ENCODE measurements at regions not wholly inside any gene's neighbourhood (a gene's known extent, or its start where the extent isn't known, plus 50 kb on each side); places are given as distances from the start of the nearest gene placed in this dataset.

DNA sequence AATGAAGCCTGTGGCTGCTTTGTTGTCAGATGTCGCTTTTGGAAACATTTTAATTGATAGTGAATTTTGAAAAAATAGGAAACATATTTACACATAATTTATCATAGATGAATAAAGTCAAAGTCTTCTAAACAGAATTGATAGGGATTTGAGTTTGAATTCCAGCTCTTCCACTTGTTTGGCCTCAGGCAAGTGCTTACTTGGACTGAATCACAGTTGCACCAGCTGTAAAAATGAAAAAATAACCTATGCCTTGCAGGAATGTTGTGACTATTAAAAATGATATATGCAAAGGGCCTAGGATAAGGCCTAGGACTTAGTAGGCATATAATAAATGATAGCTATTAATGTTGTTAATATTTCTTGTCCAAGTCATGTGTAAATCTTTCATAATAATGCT lies 618.5 kb upstream of the MMS22L start:
- Histone ChIP-seq H3K27me3 (ENCODE audit: insufficient read depth, low read length, poor library complexity, severe bottlenecking) (no peaks in the 10 kb centered on the region), H3K4me1 (ENCODE audit: insufficient read depth, low read length, poor library complexity, severe bottlenecking) (no peaks in the 10 kb centered on the region), H2AFZ (ENCODE audit: low read length) (no peak overlapping the region), H4K20me1 (ENCODE audit: insufficient read depth, low read length, poor library complexity, severe bottlenecking) (no peaks in the 10 kb centered on the region), H3K4me3 (ENCODE audit: low read length, poor library complexity, severe bottlenecking) (no peak overlapping the region), H3K4me2 (ENCODE audit: low read depth, low read length, poor library complexity, severe bottlenecking) (no peak overlapping the region), H3K79me2 (ENCODE audit: insufficient read depth, low read length) (no peaks in the 10 kb centered on the region), H3K9ac (ENCODE audit: low read depth, low read length, poor library complexity, severe bottlenecking) (no peak overlapping the region), H3K9me3 (ENCODE audit: insufficient read depth, low read depth, low read length) (no peaks in the 10 kb centered on the region), H3K36me3 (ENCODE audit: insufficient read depth, low read length) (no peaks in the 10 kb centered on the region), H3F3A (ENCODE audit: low read depth) (no peaks in the 10 kb centered on the region), H3K9me2 (replicated peaks; ENCODE audit: low read depth, low read length) (no peaks in the 10 kb centered on the region)
- no peak for TF ChIP-seq CTCF (conservative IDR thresholded peaks at IDR 0.05; ENCODE audit: low read length)

DNA sequence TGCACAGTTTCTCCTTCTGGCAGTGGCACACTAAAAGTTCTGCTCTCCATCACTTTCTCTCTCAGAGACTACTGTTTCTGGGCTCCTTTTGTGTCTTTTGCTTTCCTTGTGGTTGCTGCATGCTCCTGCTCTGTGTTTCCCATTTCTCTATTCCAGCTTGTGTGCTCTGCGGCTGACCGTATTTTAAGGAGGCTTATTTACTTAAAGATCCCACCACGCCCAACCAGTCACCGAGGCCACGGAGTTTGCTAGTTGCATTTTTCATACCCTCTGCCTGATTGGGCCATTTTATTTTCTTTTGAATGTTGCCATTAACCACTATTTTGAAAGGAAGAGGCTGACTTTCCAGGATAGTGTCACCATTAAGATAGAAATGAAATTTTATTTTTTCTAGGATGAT lies 626.4 kb upstream of the MMS22L start:
- Histone ChIP-seq H3K9ac (ENCODE audit: low read depth, low read length, poor library complexity, severe bottlenecking) (no peak overlapping the region), H3F3A (ENCODE audit: low read depth) (no peaks in the 10 kb centered on the region), H3K4me1 (ENCODE audit: insufficient read depth, low read length, poor library complexity, severe bottlenecking) (no peaks in the 10 kb centered on the region), H3K36me3 (ENCODE audit: insufficient read depth, low read length) (no peaks in the 10 kb centered on the region), H3K4me3 (ENCODE audit: low read length, poor library complexity, severe bottlenecking) (no peak overlapping the region), H3K9me3 (ENCODE audit: insufficient read depth, low read depth, low read length) (no peaks in the 10 kb centered on the region), H3K9me2 (replicated peaks; ENCODE audit: low read depth, low read length) (no peaks in the 10 kb centered on the region), H3K27me3 (ENCODE audit: insufficient read depth, low read length, poor library complexity, severe bottlenecking) (no peaks in the 10 kb centered on the region), H3K4me2 (ENCODE audit: low read depth, low read length, poor library complexity, severe bottlenecking) (no peak overlapping the region), H2AFZ (ENCODE audit: low read length) (no peak overlapping the region), H3K79me2 (ENCODE audit: insufficient read depth, low read length) (no peaks in the 10 kb centered on the region), H4K20me1 (ENCODE audit: insufficient read depth, low read length, poor library complexity, severe bottlenecking) (no peaks in the 10 kb centered on the region)
- TF ChIP-seq CTCF (conservative IDR thresholded peaks at IDR 0.05; ENCODE audit: low read length), result no peak
- no peak for TF ChIP-seq EZH2phosphoT487 (IDR thresholded peaks at IDR 0.05; ENCODE audit: borderline replicate concordance)

DNA sequence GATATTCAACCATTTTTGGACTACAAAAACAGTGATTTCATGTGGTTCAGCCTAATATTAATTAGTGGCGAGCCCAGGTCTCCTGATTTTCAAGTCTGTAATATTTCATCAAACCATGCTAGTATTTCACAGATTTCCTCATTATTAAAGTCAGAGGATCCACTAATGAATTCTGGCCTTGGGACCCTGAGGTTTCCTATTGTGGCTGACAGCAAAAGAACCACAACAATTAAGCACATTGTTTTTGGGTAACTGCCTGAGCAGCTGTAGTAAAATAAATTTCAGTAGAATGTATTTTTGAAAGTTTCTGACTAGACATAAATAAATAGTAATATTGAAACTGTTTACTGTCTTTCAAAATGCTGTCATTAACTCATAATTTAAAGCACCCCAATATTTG lies 630.7 kb upstream of the MMS22L start:
- Histone ChIP-seq H3K79me2 (ENCODE audit: insufficient read depth, low read length) (no peaks in the 10 kb centered on the region), H3K4me3 (ENCODE audit: low read length, poor library complexity, severe bottlenecking) (no peak overlapping the region), H3F3A (ENCODE audit: low read depth) (no peaks in the 10 kb centered on the region), H3K4me2 (ENCODE audit: low read depth, low read length, poor library complexity, severe bottlenecking) (no peak overlapping the region), H3K27me3 (ENCODE audit: insufficient read depth, low read length, poor library complexity, severe bottlenecking) (no peaks in the 10 kb centered on the region), H3K9me2 (replicated peaks; ENCODE audit: low read depth, low read length) (no peaks in the 10 kb centered on the region), H3K9ac (ENCODE audit: low read depth, low read length, poor library complexity, severe bottlenecking) (no peak overlapping the region), H3K36me3 (ENCODE audit: insufficient read depth, low read length) (no peaks in the 10 kb centered on the region), H2AFZ (ENCODE audit: low read length) (no peak overlapping the region), H3K4me1 (ENCODE audit: insufficient read depth, low read length, poor library complexity, severe bottlenecking) (no peaks in the 10 kb centered on the region), H4K20me1 (ENCODE audit: insufficient read depth, low read length, poor library complexity, severe bottlenecking) (no peaks in the 10 kb centered on the region), H3K9me3 (ENCODE audit: insufficient read depth, low read depth, low read length) (no peaks in the 10 kb centered on the region)
- TF ChIP-seq CTCF (conservative IDR thresholded peaks at IDR 0.05; ENCODE audit: low read length), result no peak
- TF ChIP-seq EZH2phosphoT487 (IDR thresholded peaks at IDR 0.05; ENCODE audit: borderline replicate concordance), result no peak
